ENCODE measurements at regions not wholly inside any gene's neighbourhood (a gene's known extent, or its start where the extent isn't known, plus 50 kb on each side); places are given as distances from the start of the nearest gene placed in this dataset.
"Not testable (repeated sequence)": the region's sequence is repeated elsewhere in the genome, so short reads cannot be mapped to it uniquely, and the experiment has no call there.

GRCh38 chr3:674116-674515, 418.7 kb upstream of the CNTN6 start:
- DNase-seq = no peak

DNA sequence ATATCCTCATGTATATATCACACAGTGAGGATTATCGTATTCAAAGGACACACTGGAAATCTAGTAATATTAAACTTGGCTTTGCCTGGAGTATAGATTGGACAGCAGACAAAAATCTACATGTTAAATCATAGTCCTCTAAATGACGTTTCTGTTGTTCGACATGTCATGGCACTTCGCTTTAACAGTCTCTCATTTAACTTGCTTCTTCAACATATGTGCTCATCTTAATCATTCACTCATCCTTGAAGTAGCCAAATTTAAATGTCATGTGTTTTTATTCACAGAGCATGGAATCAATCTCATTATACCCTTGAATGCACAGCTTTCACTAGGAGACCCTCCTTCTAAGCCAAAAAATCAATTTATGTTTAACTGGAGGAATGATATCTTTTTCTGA, 417.0 kb upstream of the CNTN6 start:
- no peak for DNase-seq

- no peak for DNase-seq
Observed at GRCh38 chr3:683770-684169, 409.1 kb upstream of the CNTN6 start.

- no peak for DNase-seq
Observed at GRCh38 chr3:690770-691169, 402.1 kb upstream of the CNTN6 start.

DNA sequence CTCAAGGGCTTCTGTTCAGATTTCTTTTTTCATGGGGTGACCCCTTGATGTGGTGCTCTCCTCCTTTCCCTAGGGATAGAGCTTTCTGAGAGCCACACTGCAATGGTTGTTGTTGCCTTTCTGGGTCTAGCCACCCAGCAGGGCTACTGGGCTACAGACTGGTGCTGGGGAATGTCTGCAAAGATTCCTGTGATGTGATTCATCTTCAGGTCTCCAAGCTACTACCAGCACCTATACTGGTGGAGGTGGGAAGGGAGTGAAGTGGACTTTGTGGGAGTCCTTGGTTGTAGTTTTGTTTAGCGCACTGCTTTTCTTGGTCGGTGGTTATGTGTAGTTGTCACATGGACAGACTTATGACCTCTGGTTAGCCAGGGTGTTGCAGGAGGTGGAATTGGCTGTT, 392.3 kb upstream of the CNTN6 start:
- DNase-seq = no peak

DNA sequence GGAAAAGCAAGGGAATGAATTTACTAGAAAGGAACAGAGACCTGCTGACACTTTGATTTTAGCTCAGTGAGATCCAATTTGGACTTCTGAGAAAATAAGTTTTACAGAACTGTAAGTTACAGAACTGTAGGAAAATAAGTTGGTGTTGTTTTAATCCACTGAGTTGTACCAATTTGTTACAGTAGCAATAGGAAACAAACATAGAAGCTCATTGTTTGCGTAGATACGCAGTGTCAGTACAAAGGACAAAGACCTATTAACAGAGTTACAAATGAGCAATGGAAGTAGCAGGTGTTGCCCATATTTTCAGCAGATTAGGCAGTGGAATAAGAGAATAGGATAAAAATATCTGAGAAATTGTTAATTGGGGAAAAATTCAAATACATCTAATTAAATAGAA, 385.8 kb upstream of the CNTN6 start:
- no peak for DNase-seq

GRCh38 chr3:713006-713621, 379.7 kb upstream of the CNTN6 start:
- DNase-seq = no peak

GRCh38 chr3:713947-714620, 378.7 kb upstream of the CNTN6 start:
- DNase-seq = no peak

- peak; percentile 7 for DNase-seq
Observed at GRCh38 chr3:721086-721485, 371.7 kb upstream of the CNTN6 start.

- no peak for DNase-seq
Observed at GRCh38 chr3:732326-732928, 360.4 kb upstream of the CNTN6 start.

GRCh38 chr3:733313-733712, 359.5 kb upstream of the CNTN6 start:
- DNase-seq = no peak

- DNase-seq = no peak
Observed at GRCh38 chr3:757711-758110, 335.1 kb upstream of the CNTN6 start.

DNA sequence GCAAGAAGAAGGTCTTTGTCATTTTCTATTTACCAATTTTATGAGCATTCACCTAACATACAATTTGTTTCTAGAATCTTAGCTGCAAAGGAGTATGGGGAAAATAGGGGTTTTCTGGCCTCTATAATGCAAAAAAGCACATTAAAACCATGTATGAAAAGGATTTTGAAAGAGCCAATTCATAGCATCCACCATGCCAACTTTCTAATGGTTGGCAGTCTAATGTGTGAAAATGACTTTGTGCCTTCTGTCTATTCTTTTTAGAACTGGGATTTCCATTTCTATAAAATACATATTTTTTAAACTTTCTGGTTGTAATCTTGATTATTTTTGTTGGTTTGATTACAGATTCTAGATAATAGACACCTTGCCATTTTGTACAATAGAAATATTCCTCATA, 333.7 kb upstream of the CNTN6 start:
- DNase-seq = no peak

GRCh38 chr3:773433-773832, 319.4 kb upstream of the CNTN6 start:
- DNase-seq = not testable (repeated sequence)

GRCh38 chr3:775178-775880, 317.5 kb upstream of the CNTN6 start:
- DNase-seq = peak; percentile 2

DNA sequence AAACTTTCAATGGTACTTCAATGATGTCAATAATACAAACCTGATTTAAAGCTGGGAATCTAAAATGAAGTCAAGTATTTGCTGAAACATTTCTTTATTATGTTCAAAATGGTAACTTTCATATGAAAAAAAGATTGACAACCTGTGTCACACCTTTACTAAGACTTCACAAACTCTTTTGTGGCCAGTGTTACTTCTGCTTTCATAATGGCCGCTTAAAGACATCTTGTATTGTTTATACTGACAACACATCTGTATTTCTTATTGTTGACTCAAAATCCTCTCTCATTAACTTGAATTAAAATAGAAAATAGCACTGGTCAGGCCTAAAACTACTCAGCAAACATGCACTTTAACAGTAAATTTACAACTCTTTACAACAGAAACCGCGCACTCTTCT, 312.3 kb upstream of the CNTN6 start:
- DNase-seq = no peak

DNA sequence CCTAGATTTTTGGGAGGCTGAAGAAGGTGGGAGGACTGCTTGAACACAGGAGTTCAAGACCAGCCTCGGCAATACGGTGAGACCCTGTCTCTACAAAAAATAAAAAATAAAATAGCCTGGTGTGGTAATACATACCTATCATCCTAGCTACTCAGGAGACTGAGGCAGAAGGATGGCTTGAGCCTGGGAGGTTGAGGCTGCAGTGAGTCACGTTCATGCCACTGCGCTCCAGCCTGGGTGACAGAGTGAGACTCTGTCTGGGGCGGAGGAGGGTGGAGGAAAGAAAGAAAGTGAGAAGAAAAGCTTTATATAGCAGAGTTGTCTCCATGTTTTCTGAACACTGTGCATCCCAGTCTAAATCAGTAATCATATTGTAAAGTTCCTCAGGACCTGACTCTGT, 301.4 kb upstream of the CNTN6 start:
- no peak for DNase-seq

GRCh38 chr3:792630-793029, 300.2 kb upstream of the CNTN6 start:
- DNase-seq = no peak

DNA sequence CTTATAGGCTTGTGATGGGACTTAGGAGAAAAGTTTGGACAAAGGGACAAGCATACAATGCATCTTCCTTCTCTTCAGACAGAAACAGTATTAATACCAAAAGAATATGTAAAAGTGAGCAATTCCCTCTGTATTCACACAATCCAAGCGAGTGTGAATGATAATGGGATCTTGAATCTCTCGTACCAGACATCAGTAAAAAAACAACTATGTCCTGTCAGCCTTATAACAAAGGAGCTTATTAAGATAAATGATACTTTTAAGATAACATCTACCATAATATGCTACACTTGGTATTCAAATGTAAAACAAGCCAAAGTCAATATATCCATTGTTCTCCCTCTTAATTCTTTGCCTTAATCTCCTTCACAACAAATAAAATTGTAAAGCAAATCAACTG, 288.6 kb upstream of the CNTN6 start:
- DNase-seq = no peak

DNA sequence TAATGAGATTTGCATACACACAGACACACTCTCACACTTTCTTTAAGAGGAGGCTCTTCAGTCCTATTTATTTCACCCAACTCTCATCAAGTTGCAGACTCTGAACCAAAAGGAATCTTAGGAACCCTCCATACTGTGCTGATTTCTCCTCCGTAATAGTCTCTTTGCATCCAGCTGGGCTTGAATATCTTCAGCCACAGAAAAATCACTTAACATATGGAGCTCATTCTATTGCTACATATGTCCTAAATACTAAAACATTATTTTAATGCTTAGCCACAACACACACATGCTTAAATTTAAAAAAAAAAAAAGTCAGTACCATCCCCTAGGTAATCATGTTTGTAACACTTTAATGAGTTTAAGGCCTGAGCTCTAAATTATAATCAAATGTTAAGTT, 287.5 kb upstream of the CNTN6 start:
- DNase-seq = no peak

DNA sequence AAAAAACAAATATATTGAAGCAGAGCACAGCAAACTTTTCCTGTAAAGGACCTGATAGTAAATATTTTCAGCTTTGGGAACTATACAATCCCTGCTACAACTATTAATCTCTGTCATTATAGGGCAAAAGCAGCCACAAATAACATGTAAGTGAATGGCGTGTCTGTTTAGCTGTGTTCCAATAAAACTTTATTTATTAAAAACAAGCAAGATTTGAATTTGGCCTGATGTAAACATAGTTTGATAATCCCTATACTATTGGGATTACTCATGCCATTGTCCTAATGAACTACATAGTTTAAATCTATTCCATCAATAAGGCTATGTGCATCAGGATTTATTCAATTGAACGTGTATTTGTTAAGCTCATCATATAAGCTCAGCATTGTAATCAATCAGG, 286.8 kb upstream of the CNTN6 start:
- no peak for DNase-seq

DNA sequence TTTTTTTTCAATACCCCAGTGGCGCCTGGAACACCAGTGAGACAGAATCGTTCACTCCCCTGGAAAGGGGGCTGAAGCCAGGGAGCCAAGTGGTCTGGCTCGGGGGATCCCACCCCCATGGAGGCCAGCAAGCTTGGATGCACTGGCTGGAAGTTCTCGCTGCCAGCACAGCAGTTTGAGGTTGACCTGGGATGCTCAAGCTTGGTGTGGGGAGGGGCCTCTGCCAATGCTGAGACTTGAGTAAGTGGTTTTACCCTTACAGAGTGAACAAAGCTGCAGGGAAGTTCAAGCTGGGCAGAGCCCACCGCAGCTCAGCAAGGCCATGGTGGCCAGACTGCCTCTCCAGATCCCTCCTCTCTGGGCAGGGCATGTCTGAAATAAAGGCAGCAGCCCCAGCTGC, 276.2 kb upstream of the CNTN6 start:
- no peak for DNase-seq

DNA sequence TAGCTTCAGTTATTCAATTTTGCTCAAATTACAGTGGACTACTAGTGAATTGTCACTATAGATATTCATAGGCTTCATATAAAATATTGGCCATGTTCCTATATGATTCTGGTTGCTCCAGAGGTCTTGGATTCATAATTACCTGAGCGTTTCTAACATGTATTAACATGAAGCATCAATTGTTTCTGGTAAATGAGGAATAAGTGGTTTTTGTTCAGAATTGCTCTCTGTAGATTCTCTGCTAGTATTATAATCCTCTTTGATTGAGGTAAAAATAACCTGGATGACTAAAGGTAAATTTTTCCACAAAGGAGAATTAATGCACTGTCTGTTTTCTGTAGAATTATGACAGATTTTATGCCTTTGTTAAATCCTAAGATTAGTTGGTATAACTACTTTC, 258.1 kb upstream of the CNTN6 start:
- DNase-seq = no peak

DNA sequence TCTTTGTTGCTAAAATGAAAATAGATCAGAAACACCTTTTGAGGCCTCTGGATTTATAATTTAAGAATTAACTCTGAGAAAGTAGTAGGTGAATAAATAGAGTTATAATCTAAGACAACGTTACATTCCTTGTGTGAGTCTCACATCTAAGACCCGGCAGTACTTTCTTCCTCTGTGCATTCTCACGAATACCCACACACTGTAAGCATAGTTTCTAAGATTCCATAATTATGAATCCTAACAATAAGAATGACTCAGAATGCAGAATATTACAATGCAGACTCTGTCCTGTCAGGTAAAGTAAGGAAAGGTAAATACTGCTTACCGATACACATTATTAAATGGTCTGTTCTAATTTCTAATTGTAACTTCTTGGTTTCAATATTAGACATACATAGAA, 257.7 kb upstream of the CNTN6 start:
- no peak for DNase-seq

Data from fibroblast of skin of right biceps (primary cell).